ENCODE measurements at regions not wholly inside any gene's neighbourhood (a gene's known extent, or its start where the extent isn't known, plus 50 kb on each side); places are given as distances from the start of the nearest gene placed in this dataset.

GRCh38 chr11:123328281-123328867, 101.7 kb upstream of the GRAMD1B start:
- TF ChIP-seq, protein P1, sequence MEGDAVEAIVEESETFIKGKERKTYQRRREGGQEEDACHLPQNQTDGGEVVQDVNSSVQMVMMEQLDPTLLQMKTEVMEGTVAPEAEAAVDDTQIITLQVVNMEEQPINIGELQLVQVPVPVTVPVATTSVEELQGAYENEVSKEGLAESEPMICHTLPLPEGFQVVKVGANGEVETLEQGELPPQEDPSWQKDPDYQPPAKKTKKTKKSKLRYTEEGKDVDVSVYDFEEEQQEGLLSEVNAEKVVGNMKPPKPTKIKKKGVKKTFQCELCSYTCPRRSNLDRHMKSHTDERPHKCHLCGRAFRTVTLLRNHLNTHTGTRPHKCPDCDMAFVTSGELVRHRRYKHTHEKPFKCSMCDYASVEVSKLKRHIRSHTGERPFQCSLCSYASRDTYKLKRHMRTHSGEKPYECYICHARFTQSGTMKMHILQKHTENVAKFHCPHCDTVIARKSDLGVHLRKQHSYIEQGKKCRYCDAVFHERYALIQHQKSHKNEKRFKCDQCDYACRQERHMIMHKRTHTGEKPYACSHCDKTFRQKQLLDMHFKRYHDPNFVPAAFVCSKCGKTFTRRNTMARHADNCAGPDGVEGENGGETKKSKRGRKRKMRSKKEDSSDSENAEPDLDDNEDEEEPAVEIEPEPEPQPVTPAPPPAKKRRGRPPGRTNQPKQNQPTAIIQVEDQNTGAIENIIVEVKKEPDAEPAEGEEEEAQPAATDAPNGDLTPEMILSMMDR (IDR thresholded peaks at IDR 0.05), result no peak
- TF ChIP-seq POLR2A (IDR thresholded peaks at IDR 0.05), result no peak
- DNase-seq, result no peak
- H3K4me3 ChIP-seq, result no peak overlapping the region
- 75 to 80% (median 76%) methylated on average over 5 of the region's 5 CpGs for WGBS, 4 donors
- intact Hi-C loops (cut with DNase I), result no loop called here
- no peaks in the 10 kb centered on the region for H3K9me3 ChIP-seq (replicated peaks in 1 of 3)
- H3K27me3 ChIP-seq, result no peaks in the 10 kb centered on the region
- peaks cover 14 to 20% of the 10 kb centered on the region in 2 donors for H3K4me1 ChIP-seq (replicated peaks in 1 of 2)
- H3K36me3 ChIP-seq (replicated peaks in 1 of 2), result no peaks in the 10 kb centered on the region
- no peak overlapping the region for H3K27ac ChIP-seq

DNA sequence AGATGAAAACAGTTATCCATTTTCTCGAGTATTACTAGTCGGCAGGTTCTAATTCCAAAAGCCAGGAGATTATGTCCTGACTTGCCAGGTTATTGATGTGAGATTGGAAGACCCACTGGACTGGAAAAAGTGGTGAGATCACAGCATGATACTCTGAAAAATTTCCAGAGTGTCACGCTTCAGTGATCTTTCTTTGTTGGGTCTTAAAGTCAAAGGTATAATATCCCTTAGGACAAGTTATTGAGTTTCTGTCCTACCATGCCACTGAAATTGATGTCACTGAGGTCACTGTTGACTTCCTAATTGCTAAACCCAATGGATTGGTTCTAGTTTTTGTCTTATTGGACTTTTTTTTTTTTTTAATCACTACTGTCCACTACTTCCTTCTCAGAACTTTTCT, 104.5 kb upstream of the GRAMD1B start:
- DNase-seq, result no peak
- no peak overlapping the region for H3K4me3 ChIP-seq
- no peak for TF ChIP-seq POLR2A (IDR thresholded peaks at IDR 0.05)
- TF ChIP-seq, protein P1 (IDR thresholded peaks at IDR 0.05), result no peak
- intact Hi-C loops (cut with DNase I), result no loop called here
- H3K4me1 ChIP-seq (replicated peaks in 1 of 2), result peaks cover 10 to 12% of the 10 kb centered on the region in 2 donors
- H3K27ac ChIP-seq, result no peak overlapping the region
- WGBS, 4 donors, result 77 to 94% (median 85%) methylated on average over 3 of the region's 3 CpGs
- no peaks in the 10 kb centered on the region for H3K27me3 ChIP-seq
- H3K36me3 ChIP-seq (replicated peaks in 1 of 2), result no peaks in the 10 kb centered on the region
- no peaks in the 10 kb centered on the region for H3K9me3 ChIP-seq (replicated peaks in 1 of 3)

DNA sequence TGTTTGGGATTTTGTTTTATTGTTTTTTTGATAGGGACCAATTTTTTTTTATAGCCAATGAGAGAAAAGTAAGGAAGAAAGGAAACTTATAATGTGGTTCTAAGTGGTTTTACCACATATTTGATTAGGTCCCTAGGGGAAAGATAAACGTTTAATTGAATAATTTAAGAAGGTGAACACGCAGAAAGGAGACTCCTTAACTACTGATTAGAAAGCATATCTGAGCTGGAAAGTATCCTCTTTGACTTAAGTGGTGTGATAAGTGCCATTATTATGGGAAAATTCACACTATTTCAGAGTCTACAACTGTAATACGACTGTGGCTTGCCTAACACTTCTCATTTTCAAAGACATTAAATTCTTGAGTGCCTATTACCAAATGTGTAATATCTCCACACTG, 106.5 kb upstream of the GRAMD1B start:
- H3K36me3 ChIP-seq (replicated peaks in 1 of 2), result no peaks in the 10 kb centered on the region
- no peaks in the 10 kb centered on the region for H3K4me1 ChIP-seq (replicated peaks in 1 of 2)
- 59 to 65% (median 62%) methylated on average over 3 of the region's 3 CpGs for WGBS, 4 donors
- no peaks in the 10 kb centered on the region for H3K27me3 ChIP-seq
- intact Hi-C loops (cut with DNase I), result no loop called here
- no peak for TF ChIP-seq POLR2A (IDR thresholded peaks at IDR 0.05)
- TF ChIP-seq, protein P1 (IDR thresholded peaks at IDR 0.05), result no peak
- no peak overlapping the region for H3K27ac ChIP-seq
- DNase-seq, result no peak
- H3K9me3 ChIP-seq (replicated peaks in 1 of 3), result no peaks in the 10 kb centered on the region
- no peak overlapping the region for H3K4me3 ChIP-seq

GRCh38 chr11:123321636-123322035, 108.4 kb upstream of the GRAMD1B start:
- intact Hi-C loops (cut with DNase I), result no loop called here
- no peak overlapping the region for H3K27ac ChIP-seq
- no peak for TF ChIP-seq POLR2A (IDR thresholded peaks at IDR 0.05)
- TF ChIP-seq, protein P1 (IDR thresholded peaks at IDR 0.05), result no peak
- H3K9me3 ChIP-seq (replicated peaks in 1 of 3), result no peaks in the 10 kb centered on the region
- no peaks in the 10 kb centered on the region for H3K27me3 ChIP-seq
- no peaks in the 10 kb centered on the region for H3K36me3 ChIP-seq (replicated peaks in 1 of 2)
- no peak for DNase-seq
- H3K4me3 ChIP-seq, result no peak overlapping the region
- no peaks in the 10 kb centered on the region for H3K4me1 ChIP-seq (replicated peaks in 1 of 2)
- WGBS, 4 donors, result 56 to 75% (median 71%) methylated on average over 3 of the region's 3 CpGs

Measured in adrenal gland (tissue), 9 donors.